Brain microvascular endothelial cell (primary cell): ENCODE measurements at regions not wholly inside any gene's neighbourhood (a gene's known extent, or its start where the extent isn't known, plus 50 kb on each side); places are given as distances from the start of the nearest gene placed in this dataset.

Experiments
- DNase-seq: peaks from one replicate; pipeline ENCODE4 v3.0.0-alpha.2; 2020
- H3K27ac ChIP-seq: fragments of 250-450 bp; sonication (Bioruptor Pico); 2 replicates; pipeline ENCODE4 v1.5.1; 2020; ENCODE audit warnings: mild to moderate bottlenecking, moderate library complexity
- H3K27me3 ChIP-seq: fragments of 250-450 bp; sonication (Bioruptor Pico); replicated peaks from 2 replicates; pipeline ENCODE4 v1.5.1; 2020; ENCODE audit warnings: mild to moderate bottlenecking
- H3K36me3 ChIP-seq: fragments of 250-450 bp; sonication (Bioruptor Pico); replicated peaks from 2 replicates; pipeline ENCODE4 v1.5.1; 2020; ENCODE audit warnings: mild to moderate bottlenecking
- H3K4me3 ChIP-seq: 2 replicates; pipeline ENCODE4 v1.5.1; 2011; ENCODE audit warnings: low read depth, mild to moderate bottlenecking, control low read depth, low read length, moderate library complexity
- CTCF ChIP-seq: IDR thresholded peaks from 2 replicates; pipeline ENCODE4 v1.5.1; 2011; ENCODE audit warnings: low read depth, mild to moderate bottlenecking, moderate library complexity, low read length, control low read depth, inconsistent platforms; ENCODE audit errors: missing control alignments
- in situ Hi-C: cut with HindIII; loops from 2 replicates; pipeline ENCODE4 v1.10.0; 2017; ENCODE audit warnings: low sequenced_read_pairs, low pct_ligation_motif_present

GRCh38 chr16:87086156-87086555 lies 231.0 kb downstream of the C16orf95 start:
- peak; percentile 73 for DNase-seq
- H3K27me3 ChIP-seq: no peaks in the 10 kb centered on the region
- no peak for TF ChIP-seq CTCF
- H3K4me3 ChIP-seq: no peak overlapping the region
- H3K27ac ChIP-seq: peak overlapping the region; percentile 52
- H3K36me3 ChIP-seq: no peaks in the 10 kb centered on the region
- in situ Hi-C loops: no loop called here

GRCh38 chr16:87086575-87086974 lies 230.6 kb downstream of the C16orf95 start:
- TF ChIP-seq CTCF: no peak
- H3K27me3 ChIP-seq: no peaks in the 10 kb centered on the region
- DNase-seq: peak; percentile 56
- in situ Hi-C loops: no loop called here
- H3K27ac ChIP-seq: peak overlapping the region; percentile 52
- H3K4me3 ChIP-seq: no peak overlapping the region
- no peaks in the 10 kb centered on the region for H3K36me3 ChIP-seq

GRCh38 chr16:87092958-87093357 lies 224.2 kb downstream of the C16orf95 start:
- in situ Hi-C loops: no loop called here
- no peaks in the 10 kb centered on the region for H3K27me3 ChIP-seq
- H3K4me3 ChIP-seq: no peak overlapping the region
- no peak overlapping the region for H3K27ac ChIP-seq
- no peak for TF ChIP-seq CTCF
- DNase-seq: no peak
- H3K36me3 ChIP-seq: no peaks in the 10 kb centered on the region

GRCh38 chr16:87093804-87094555 lies 223.2 kb downstream of the C16orf95 start:
- no peak for DNase-seq
- TF ChIP-seq CTCF: no peak
- Histone ChIP-seq H3K27ac (no peak overlapping the region), H3K27me3 (no peaks in the 10 kb centered on the region), H3K36me3 (no peaks in the 10 kb centered on the region), H3K4me3 (no peak overlapping the region)
- in situ Hi-C loops: no loop called here

DNA sequence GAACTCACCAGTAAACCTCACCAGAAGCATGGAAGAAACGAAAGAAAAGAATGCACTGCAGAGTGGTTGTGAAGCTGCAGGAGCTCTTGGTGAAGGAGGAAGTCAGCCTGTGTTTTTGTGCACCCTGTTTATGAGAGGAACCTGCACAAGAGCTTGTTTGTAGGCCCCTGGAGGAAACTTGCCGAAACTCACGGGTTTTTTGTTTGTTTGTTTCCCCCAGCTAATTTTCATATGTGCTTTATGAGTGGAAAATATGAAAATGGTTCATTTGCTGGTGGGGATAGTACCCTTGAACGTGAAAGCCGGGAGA lies 222.7 kb downstream of the C16orf95 start:
- no peak for TF ChIP-seq CTCF
- no peaks in the 10 kb centered on the region for H3K27me3 ChIP-seq
- no peak for DNase-seq
- H3K36me3 ChIP-seq: no peaks in the 10 kb centered on the region
- in situ Hi-C loops: no loop called here
- H3K27ac ChIP-seq: no peak overlapping the region
- no peak overlapping the region for H3K4me3 ChIP-seq

DNA sequence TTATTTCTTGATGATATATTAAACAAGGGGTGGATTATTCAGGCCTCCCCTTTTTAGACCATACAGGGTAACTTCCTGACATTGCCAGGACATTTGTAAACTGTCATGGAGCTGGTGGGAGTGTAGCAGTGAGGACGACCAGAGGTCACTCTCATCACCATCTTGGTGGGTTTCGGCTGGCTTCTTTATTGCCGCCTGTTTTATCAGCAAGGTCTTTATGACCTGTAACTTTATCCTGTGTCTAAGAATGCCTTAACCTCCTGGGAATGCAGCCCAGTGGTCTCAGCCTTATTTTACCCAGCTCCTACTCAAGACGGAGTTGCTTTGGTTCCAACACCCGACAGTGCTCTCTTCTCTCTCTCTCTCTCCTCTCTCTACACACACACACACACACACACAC lies 221.9 kb downstream of the C16orf95 start:
- Histone ChIP-seq H3K27me3 (no peaks in the 10 kb centered on the region), H3K27ac (no peak overlapping the region), H3K36me3 (no peaks in the 10 kb centered on the region), H3K4me3 (no peak overlapping the region)
- DNase-seq: no peak
- no peak for TF ChIP-seq CTCF
- in situ Hi-C loops: no loop called here
